ENCODE measurements at regions not wholly inside any gene's neighbourhood (a gene's known extent, or its start where the extent isn't known, plus 50 kb on each side); places are given as distances from the start of the nearest gene placed in this dataset.
"Not testable (repeated sequence)": the region's sequence is repeated elsewhere in the genome, so short reads cannot be mapped to it uniquely, and the experiment has no call there.

DNA sequence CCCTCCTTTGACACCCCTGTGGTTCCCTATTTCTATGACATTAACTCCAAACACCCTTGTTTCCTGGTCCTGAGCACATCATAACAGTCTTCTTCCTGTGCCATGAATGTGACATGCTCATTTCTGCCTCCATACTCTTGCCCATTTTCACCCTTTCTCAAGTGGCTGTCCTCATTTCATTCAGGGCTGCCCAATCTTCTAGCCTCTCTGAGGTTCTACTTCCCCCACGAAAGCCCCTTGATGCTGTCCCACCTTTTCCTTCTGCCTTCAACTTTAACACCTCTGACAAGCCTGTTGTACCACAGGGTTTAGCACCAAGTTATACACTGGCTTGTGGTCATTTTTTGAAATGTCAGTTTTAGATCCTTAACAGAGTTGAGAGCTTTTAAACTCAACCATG is 136.2 kb upstream of the BOD1L1 start:
- no peak for DNase-seq (ENCODE audit: low spot score)

DNA sequence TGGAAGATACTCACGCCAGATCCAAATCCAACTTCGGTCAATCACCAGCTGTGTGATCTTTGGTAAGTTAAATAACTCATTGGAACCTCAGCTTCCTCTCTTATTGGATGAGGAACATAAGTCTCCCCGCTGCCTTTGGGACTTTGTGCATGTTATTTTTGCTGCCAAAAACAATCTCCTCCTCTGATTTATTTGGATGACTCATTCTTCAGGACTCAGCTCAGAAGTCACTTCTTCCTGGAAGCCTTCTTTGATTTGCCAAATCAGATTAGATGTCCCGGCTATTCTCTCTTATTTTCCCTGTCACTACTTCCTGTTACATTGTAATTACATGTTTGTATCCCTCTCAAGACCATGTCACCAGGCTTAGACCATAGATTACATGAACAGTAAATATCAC is 138.0 kb upstream of the BOD1L1 start:
- no peak for DNase-seq (ENCODE audit: low spot score)

DNA sequence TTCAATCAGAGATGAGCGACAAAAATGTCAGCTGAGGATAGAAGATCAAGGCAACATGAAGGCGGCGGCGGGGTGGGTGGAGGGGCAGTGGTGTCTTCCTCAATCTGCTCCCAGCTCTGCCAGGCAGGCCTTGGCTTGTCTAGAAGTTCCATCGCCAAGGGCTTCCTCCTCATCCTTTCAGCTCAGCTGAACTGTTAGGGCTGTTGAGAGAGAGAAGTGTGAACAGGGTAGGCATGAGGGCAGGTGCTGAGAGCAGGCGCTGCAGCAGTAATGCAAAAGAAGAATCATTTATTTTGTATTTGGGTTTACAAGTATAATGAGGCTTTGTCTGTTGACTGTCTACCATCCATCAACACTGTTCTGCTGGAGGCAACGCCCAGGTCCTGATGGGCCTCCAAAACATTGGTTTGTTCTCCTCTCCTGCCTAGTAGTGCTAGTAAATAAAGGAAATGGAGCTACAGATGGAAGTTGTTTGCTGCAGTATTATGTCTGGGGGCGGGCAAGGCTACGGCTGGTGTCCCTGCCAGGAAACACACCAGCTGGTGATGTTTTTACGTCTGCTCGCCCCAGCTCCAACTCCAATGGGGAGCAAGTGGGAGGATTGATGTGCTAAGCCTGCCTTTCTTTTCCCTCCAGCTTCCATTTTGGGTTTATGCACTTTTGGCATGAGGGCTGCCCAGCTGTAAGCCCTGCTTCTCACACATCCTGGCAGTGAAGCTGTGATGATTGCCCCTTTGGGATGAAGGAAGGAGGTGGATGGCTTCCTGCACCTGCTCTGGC is 139.4 kb upstream of the BOD1L1 start:
- DNase-seq (ENCODE audit: low spot score): no peak

DNA sequence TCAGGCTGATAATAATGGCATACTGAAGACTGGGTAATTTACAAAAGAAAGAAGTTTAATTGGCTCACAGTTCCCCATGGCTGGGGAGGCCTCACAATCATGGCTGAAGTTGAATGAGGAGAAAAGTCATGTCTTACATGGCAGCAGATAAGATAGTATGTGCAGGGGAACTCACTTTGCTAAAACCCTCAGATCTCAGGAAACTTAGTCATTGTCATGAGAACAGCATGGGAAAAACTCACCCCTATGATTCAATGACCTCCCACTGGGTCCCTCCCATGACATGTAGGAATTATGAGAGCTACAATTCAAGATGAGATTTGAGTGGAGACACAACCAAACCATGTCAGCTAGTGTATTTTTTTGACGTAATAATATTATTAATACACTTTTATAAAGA is 149.8 kb upstream of the BOD1L1 start:
- DNase-seq (ENCODE audit: low spot score): no peak

DNA sequence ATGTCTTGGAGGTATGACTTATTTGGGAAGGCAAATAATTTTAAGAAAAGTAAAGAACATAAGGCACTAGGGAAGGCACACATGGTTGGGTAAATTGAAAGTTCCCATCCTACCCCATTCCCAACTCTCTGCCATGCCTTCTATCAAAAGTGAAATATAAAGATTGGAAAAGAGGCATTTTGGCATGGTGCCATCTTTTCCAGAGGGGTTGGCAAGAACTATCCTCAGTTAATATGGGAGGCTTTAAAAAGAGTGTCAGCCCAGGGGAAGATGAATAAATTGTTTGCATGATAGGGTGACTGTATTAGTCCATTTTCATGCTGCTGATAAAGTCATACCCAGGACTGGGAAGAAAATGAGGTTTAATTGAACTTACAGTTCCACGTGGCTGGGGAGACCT is 150.8 kb upstream of the BOD1L1 start:
- DNase-seq (ENCODE audit: low spot score): no peak

DNA sequence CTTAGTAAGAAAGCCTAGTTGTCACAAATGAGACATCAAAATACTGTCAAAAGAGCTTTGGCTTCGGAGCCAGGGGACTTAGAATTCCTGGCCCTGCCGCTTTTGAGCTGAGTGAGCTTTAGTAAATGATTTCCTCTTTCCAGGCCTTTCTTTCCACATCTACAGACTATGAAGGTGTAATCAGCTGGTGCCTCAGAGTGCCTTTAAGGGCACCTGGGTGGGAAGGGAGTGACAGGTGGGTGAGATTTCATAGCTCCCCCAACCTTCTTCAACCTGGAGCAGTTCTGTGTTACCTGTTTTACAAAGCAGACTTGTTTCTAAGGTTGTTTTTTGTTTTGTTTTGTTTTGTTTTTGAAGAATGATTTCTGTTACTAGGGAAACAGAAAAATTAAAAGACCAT is 154.7 kb upstream of the BOD1L1 start:
- no peak for DNase-seq (ENCODE audit: low spot score)

DNA sequence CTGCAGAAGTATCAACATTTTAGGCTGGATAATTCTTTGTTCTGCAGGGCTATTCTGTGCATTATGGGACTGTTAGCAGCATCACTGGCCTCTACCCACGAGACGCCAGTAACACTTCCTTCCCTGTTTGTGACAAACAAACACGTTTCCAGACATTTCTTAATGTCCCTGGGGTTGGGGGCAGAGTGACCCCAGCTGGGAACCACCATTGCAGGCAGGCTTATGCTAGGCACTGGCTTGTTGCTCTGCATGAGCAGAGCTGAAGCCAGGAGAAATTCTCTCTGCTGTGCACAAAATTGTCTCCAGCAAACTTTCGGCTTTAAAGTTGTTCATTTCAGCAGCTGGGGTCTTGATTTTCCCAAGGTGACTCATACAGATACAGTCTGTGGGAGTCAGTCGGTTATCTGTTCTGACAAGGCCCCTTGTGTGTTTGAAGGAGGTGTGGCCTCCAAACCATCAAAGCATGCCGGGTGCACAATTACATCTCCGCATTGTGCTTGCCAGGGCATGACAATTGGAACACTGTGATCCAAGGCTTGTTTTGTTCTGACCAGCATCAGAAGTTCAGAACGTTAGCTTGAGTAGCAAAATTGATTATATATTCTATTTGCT is 156.4 kb upstream of the BOD1L1 start:
- DNase-seq (ENCODE audit: low spot score): no peak

DNA sequence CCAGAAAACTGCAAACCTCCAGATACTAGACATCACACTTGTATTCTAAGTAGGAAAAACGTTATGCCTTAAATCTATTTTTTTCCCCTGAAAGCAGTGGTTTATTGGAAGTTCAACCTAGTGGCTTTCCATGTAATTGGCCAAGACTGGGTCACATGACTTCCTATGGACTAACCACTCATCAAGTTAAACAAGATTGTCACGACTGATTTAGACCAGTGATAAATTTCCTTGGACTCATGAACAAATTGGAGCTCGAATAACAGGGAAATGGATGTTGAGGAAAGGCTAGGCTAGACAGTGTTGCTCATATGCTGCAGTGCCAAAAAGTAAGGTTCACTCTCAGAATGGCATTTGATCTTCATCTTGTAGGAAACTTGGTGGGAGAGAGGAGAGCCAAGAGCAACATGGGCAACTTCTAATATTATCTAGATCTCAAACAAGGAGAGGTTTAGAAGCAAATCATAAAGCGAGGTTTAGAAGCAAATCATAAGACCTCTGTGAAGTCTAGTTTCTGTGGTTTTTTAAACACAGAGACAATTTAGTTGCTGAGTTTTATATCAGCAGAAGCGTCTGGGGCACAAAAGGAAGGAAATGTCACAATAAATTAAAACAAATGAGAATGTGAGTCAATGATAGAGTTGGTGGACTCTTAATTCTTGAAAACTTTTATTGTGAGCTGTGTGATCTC is 165.6 kb upstream of the BOD1L1 start:
- DNase-seq (ENCODE audit: low spot score): no peak

DNA sequence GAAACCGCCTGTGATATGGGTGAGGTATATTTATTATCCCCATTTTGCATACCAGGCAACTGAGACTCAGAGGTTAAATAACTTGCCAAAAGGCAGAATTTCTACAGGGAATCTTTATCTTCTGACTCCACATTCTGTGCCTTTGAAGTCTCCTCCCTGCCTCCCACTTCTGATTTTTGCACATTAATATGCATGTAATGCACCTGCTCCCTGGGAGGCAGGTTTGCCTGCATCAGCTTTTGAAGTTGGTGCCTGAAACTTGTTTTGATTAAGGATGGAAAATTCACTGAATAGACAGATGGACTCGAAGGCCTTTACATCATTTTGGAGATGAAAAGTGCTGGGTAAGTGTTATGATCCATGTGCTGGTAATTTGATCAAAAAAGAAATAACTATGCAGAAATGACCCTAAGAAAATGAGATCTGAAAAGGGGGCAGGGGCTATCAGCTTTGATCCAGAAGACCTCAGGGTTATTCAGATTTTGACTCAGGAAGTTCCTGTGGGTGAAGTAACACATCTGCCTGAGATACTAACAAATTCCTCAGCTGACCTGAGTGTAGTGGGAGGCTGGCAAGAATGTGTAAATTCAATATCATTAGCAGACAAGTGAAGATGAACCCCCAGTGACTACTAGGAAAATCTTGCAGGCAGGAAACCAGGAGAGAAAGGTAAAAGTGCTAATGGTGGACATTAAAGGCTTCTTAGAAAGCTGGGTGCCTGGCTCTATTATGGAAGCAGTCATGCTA is 167.5 kb upstream of the BOD1L1 start:
- DNase-seq (ENCODE audit: low spot score): no peak

DNA sequence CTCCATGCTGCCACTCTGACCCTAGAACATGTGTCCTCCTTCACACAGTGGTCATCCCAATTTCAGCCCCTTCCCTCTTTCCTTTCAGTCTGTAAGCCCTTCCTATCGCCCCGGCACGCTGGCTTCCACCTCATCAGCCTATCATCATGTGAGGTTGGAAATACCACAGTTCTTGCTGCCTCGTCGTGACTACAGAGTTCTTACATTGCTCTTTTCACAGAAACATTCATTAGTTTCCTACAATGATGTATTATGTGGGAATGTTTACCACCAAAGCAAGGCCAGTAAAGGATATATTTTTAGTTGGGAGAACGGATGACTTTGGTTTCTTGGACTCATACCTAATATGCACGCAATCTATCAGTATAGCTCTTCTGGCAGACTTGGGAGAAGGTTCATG is 169.5 kb upstream of the BOD1L1 start:
- no peak for DNase-seq (ENCODE audit: low spot score)

DNA sequence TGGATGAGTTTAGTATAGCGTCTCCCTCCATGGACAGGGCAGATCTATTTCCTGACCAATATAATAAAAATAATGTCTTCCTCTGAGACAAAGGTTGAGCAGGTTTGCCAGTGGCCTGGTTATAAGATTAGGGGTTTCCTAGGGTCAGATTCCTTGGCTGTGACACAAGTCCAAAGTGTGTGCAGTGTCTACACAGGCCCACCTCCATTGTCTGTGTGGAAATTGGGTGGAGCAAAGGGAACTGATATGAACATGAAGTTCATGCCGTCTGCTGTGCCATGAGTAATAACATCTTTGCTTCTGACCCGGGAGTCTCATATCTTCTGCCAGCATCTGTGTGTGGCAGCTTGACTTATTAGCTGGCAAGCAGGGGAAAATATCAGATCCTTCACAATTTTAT is 187.7 kb upstream of the BOD1L1 start:
- DNase-seq (ENCODE audit: low spot score): no peak

DNA sequence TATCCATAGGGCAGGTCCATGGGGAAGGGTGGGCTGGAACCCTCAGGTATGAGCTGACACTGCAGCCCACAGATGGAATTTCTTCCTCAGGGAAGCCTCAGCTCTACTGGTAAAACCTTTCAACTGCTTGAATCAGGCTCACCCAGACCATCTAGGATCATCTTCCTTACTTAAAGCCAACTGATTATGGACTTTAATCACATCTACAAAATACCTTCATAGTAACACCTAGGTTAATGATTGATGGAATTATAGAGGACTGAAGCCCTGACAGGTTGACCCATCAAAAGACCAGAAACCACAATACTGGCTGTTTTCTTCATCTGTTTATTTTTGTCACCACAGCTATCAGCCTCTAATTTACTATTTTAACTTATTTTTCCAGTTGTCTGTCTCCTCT is 188.9 kb upstream of the BOD1L1 start:
- DNase-seq (ENCODE audit: low spot score): no peak

DNA sequence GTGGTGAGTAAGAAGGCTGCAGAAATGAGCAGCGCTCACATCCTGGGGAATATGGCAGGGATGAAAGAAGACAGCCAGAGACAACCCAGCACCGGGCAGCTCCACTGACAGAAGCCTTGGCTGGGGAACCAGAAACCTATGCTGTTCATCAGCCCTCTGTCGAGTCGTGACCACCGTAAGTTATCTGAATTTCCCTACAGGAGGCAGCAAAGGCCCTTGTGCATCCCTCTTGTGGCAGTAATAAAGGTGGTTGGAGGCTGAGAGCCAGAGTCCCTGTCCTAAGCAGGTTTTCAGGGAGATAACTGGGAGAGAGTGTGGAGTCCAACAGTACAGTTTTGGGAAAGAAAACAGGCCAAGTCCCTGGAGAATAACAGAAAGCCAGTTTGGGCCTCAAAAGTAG is 194.0 kb upstream of the BOD1L1 start:
- peak; percentile 15 for DNase-seq (ENCODE audit: low spot score)

DNA sequence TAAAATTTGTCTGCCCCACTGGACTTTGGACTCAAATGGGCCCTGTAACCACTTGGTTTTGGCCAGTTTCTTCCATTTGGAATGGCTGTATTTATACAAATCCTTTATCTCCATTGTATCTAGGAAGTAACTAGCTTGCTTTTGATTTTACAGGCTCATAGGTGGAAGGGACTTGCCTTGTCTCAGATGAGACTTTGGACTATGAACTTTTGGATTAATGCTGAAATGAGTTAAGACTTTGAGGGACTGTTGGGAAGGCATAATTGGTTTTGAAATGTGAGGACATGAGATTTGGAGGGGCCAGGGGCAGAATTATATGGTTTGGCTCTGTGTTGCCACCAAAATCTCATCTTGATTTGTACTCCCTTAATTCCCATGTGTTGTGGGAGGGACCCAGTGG is 198.3 kb upstream of the BOD1L1 start:
- DNase-seq (ENCODE audit: low spot score): not testable (repeated sequence)

DNA sequence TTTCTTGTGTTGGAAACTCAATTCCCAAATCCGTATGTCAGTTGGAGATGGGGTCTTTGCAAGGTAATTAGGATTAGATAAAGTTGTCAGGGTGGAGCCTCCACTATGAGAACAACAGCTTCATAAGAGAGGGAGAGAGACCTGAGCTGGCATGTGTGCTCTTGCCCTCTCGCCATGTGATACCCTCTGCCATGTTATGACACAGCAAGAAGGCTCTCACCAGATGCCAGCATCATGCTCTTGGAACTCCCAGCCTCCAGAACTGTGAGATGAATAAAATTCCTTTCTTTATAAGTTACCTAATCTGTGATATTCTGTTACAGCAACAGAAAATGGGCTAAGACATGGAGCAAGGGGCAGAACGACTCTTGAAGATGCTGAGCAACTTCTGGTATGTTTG is 201.9 kb upstream of the BOD1L1 start:
- no peak for DNase-seq (ENCODE audit: low spot score)

DNA sequence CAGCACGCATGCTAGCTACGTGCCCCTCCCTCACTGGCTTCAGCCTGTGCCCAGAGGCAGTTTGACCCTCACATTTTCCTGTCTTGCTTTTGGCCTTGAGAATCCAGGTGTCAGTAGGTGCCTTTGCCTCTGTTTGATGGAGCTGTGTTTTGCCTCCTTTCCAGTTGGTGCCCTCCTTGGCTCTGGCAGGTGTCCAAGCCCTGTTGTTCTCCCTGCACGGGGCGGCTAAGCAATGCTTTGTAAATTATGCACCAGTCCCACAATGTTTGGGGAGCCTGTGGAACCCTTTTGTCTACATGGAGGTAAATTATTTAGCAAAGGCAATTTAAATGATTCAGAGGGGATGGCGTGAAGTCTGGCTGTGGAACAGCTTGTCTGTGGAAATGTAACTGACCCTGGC is 202.9 kb upstream of the BOD1L1 start:
- no peak for DNase-seq (ENCODE audit: low spot score)

DNA sequence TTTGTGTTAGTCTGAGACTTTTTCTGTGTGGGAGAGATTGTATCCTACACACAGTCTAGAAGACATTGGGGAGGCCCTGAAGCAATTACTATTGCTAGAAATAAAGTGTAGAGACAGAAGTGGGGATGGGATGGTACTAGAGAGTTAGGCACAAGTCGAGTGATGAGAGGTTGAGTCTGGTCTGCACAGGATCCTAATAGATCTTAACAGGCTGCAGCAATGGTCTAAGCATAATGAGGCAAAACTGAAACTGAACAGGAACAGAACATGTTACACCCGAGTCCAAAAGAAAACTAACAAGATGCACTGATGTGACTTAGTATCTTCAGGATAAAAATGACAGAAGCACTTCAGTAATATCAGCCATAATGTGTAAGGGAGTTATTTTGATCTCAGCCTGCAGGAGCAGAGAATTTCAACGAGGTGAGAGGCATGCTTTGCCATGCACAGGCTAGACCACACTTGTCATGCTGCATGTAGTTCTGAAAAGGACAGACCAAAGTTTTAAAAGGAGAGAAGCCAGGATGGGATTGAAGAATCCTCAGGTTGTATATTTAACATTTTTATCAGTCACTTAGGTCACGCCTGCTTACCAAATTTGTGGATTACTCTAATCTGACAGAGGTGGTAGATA is 205.8 kb upstream of the BOD1L1 start:
- DNase-seq (ENCODE audit: low spot score): no peak

DNA sequence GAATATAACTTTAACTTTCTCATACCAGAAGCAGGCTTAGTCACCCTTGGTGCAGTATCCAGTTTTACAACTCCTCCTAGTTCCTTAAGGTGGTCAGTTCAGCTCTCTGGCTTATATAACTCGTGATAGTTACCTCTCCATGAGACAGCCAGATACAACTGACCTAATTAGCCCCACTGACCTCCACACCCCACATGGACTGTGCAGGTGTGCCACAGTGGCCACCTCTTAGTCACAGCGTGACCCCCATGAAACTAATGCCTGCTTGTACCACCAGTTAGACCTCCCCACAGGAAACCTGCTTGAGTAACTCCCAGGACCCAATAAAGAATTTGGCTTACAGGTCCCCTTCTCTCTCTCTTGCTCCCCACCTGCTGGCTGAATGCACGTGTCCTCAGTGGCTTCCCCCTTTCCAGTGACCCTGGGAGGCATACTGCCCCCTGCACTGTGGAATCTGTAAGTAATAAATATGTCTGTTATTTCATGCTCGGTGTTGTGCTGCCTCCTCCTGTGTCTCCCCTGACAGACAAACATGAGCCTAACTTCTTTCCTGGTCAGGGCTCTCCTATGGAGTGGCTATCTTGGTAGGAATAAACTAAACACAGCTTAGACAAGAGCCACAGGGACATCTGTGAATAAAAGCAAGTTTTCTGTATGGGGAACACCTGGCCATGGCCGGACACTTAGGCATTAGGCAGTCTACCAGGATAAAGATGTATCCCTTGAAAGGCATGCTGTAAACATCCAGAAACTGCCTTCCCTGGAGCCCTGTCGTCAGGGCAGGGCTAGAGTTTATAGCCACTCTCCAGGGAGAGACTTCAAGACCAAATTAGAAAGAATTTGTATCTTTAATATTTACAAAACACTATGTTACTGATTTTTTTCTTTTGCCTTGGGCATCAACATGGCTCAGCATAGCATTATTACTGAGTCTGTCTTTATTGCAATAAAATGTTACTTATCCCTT is 209.7 kb upstream of the BOD1L1 start:
- no peak for DNase-seq (ENCODE audit: low spot score)

DNA sequence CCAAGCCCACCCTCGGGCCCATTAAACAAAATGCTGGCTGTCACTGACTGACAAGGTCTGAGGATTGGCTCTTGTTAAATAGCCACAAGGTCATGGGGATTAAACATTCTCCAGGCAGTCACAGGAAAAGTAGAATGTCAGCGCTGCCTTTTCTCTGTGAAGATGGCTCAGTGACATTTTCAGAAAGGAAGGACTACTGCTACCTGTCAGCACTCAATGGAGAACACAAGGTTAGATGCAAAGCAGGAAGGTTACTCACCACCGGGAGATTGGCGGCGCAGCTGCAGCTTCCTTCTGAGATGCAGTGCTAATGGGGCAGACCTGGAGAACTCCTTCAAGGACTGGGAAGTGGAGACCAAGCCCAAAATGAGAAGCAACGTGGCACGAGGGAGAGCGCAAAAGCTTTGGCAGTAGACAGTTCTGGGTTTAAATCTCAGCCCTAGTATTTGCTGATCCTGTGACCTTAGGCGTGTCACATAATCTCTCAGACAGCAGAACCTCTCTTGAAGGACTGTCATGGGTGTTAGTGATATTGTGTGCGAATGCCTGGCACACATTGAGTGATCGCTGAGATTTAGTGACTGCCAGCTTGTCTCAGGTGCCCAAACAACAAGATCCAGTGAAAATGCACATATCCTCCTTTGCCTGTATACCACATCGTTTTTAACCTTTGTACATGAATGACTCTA is 213.1 kb upstream of the BOD1L1 start:
- DNase-seq (ENCODE audit: low spot score): no peak

DNA sequence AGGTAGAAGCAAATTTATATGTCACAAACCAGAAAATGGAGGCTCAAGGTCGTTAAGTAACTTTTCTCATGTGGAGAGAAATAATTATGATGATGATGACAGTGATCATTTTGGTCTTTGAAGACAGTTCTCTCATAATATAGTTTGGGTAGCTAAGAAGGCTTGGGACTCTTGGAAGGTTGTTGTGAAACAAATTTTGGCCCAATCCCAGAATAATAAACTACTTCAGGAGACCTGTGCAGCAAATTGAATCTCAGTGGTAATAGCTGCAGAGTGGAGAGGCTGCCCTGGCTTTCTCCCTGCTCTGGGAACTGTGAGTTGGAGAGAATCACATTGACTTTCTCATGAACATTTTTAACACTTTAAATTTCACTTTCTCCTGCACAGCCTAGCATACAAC is 217.2 kb upstream of the BOD1L1 start:
- DNase-seq (ENCODE audit: low spot score): no peak

Data from iPS-NIHi11 (cell line).